Heart right ventricle (tissue), 16 donors: ENCODE measurements at regions not wholly inside any gene's neighbourhood (a gene's known extent, or its start where the extent isn't known, plus 50 kb on each side); places are given as distances from the start of the nearest gene placed in this dataset.

Experiments
- ATAC-seq, 8 donors: fragments of 200-7000 bp; cut with Tn5 transposase; one replicate each; pipeline ENCODE4 v1.9.1; 2020; ENCODE audit warnings: mild to moderate bottlenecking in 8 of 8, moderate library complexity in 8 of 8, moderate number of reproducible peaks in 1 of 8
- DNase-seq, 2 donors: peaks; one replicate each; pipeline ENCODE4 v3.0.0-alpha.2; 2020
- H3K27ac ChIP-seq, 10 donors: fragments of 200-600 bp; sonication (generic) in 2 of 10; one replicate each; pipeline versions ENCODE4 v1.5.0 to v1.8.0; 2020 to 2022; ENCODE audit warnings: mild to moderate bottlenecking in 3 of 10
- H3K27me3 ChIP-seq, 7 donors: fragments of 200-600 bp; one replicate each; pipeline ENCODE4 v1.8.0; 2021 to 2022; ENCODE audit warnings: mild to moderate bottlenecking in 2 of 7
- H3K36me3 ChIP-seq, 9 donors: fragments of 200-600 bp; sonication (generic) in 1 of 9; one replicate each; pipeline versions ENCODE4 v1.5.0 to v1.8.0; 2020 to 2022; ENCODE audit warnings: mild to moderate bottlenecking in 2 of 9
- H3K4me1 ChIP-seq, 9 donors: fragments of 200-600 bp; sonication (generic) in 1 of 9; one replicate each; pipeline versions ENCODE4 v1.5.0 to v1.8.0; 2020 to 2022; ENCODE audit warnings: mild to moderate bottlenecking in 4 of 9
- H3K4me3 ChIP-seq, 10 donors: fragments of 200-600 bp; sonication (generic) in 2 of 10; one replicate each; pipeline versions ENCODE4 v1.5.0 to v1.8.0; 2020 to 2022; ENCODE audit warnings: mild to moderate bottlenecking in 7 of 10, moderate library complexity in 2 of 10
- H3K9me3 ChIP-seq, 11 donors: fragments of 200-600 bp in 10 of 11; sonication (generic) in 2 of 11; one replicate each; pipeline versions ENCODE4 v1.5.0 to v1.8.0; 2013 to 2022; ENCODE audit warnings: mild to moderate bottlenecking in 2 of 11, control low read depth in 1 of 11, moderate library complexity in 1 of 11
- WGBS, 2 donors: extraction: QIAGEN DNeasy Blood & Tissue Kit; methylation state at CpG; one replicate each; pipeline ENCODE4 v1.1.7; 2013; ENCODE audit warnings: inconsistent platforms in 1 of 2; 5-methylcytosine and 5-hydroxymethylcytosine counted together
- intact Hi-C, 10 donors: fragments of 100-400 bp; cut with DNase I; formaldehyde crosslinking; loops; one replicate each; pipeline versions ENCODE4 v1.11.1 to v1.14.2; 2022
- TF ChIP-seq, protein P1 (sequence below), 9 donors: fragments of 200-600 bp; sonication (generic) in 2 of 9; IDR thresholded peaks; one replicate each; pipeline versions ENCODE4 v1.5.0 to v1.8.0; 2021 to 2022; ENCODE audit warnings: antibody characterized with exemption in 9 of 9, mild to moderate bottlenecking in 5 of 9, moderate library complexity in 1 of 9
- donor health status: Arrhythmogenic right ventricular cardiomyopathy.
- donor health status: ischemic (EF 13 %, LVEDD 7.1; RV severe dilation, severe dysfunction).
- donor health status: healthy with polysubstance abuse.
- donor health status: DM: no; HTN: yes; CAD: no.
- donor health status: DM: no; HTN: no; CAD: no.
- donor health status: ischemic (EF 25% LVEDD 6.9; RV normal size, moderate dysfunction).
- donor health status: ischemic (EF 25% LVEDD 5.7; RV mildly dilated, moderate dysfunction).
- donor health status: healthy.
- donor health status: DM: yes; HTN: yes; CAD: no.
- donor health status: Ischemic cardiomyopathy.
- donor health status: ischemic (EF 35%, LVEDD 5.7; RV mildly dilated, moderate dysfunction).
- donor health status: nonischemic (EF 11% LVEDD 7.7; RV severe dilation, severe dysfunction).
- donor health status: DM: yes; HTN: yes; CAD: no.
- donor health status: PGD.
- donor health status: ischemic (EF 29% LVEDD 5.4; RV normal size, mild dysfunction).
- donor health status: nonischemic (EF 23%, LVEDD 6.1; RV moderate dilation, normal function).

GRCh38 chr16:76900285-76901263 lies 290.4 kb upstream of the MON1B start:
- TF ChIP-seq, protein P1, sequence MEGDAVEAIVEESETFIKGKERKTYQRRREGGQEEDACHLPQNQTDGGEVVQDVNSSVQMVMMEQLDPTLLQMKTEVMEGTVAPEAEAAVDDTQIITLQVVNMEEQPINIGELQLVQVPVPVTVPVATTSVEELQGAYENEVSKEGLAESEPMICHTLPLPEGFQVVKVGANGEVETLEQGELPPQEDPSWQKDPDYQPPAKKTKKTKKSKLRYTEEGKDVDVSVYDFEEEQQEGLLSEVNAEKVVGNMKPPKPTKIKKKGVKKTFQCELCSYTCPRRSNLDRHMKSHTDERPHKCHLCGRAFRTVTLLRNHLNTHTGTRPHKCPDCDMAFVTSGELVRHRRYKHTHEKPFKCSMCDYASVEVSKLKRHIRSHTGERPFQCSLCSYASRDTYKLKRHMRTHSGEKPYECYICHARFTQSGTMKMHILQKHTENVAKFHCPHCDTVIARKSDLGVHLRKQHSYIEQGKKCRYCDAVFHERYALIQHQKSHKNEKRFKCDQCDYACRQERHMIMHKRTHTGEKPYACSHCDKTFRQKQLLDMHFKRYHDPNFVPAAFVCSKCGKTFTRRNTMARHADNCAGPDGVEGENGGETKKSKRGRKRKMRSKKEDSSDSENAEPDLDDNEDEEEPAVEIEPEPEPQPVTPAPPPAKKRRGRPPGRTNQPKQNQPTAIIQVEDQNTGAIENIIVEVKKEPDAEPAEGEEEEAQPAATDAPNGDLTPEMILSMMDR (IDR thresholded peaks at IDR 0.05): no peak
- H3K4me1 ChIP-seq: no peaks in the 10 kb centered on the region
- no peaks in the 10 kb centered on the region for H3K9me3 ChIP-seq
- no peak overlapping the region for H3K27ac ChIP-seq
- no peaks in the 10 kb centered on the region for H3K27me3 ChIP-seq
- WGBS, 2 donors: 73 to 75% methylated on average over 6 of the region's 6 CpGs
- no peaks in the 10 kb centered on the region for H3K36me3 ChIP-seq
- intact Hi-C loops: no loop called here
- no peak overlapping the region for H3K4me3 ChIP-seq
- DNase-seq (no peak), ATAC-seq (no peak)

- TF ChIP-seq, protein P1 (IDR thresholded peaks at IDR 0.05): no peak
- no peak for DNase-seq
- intact Hi-C loops: no loop called here
- H3K4me1 ChIP-seq: no peaks in the 10 kb centered on the region
- no peak for ATAC-seq
- 79 to 86% methylated on average over 2 of the region's 2 CpGs for WGBS, 2 donors
- H3K27ac ChIP-seq: no peak overlapping the region
- H3K4me3 ChIP-seq: no peak overlapping the region
- no peaks in the 10 kb centered on the region for H3K27me3 ChIP-seq
- no peaks in the 10 kb centered on the region for H3K36me3 ChIP-seq
- no peaks in the 10 kb centered on the region for H3K9me3 ChIP-seq
These were observed 284.4 kb upstream of the MON1B start for GRCh38 chr16:76906552-76906951.

- no peak overlapping the region for H3K4me3 ChIP-seq
- 91 to 93% methylated on average over 3 of the region's 3 CpGs for WGBS, 2 donors
- ATAC-seq: no peak
- no peak for DNase-seq
- no peak overlapping the region for H3K27ac ChIP-seq
- H3K4me1 ChIP-seq: no peaks in the 10 kb centered on the region
- H3K9me3 ChIP-seq: no peaks in the 10 kb centered on the region
- H3K27me3 ChIP-seq: no peaks in the 10 kb centered on the region
- H3K36me3 ChIP-seq: no peaks in the 10 kb centered on the region
- intact Hi-C loops: no loop called here
- TF ChIP-seq, protein P1 (IDR thresholded peaks at IDR 0.05): no peak
These were observed 280.1 kb upstream of the MON1B start for GRCh38 chr16:76910931-76911330.

DNA sequence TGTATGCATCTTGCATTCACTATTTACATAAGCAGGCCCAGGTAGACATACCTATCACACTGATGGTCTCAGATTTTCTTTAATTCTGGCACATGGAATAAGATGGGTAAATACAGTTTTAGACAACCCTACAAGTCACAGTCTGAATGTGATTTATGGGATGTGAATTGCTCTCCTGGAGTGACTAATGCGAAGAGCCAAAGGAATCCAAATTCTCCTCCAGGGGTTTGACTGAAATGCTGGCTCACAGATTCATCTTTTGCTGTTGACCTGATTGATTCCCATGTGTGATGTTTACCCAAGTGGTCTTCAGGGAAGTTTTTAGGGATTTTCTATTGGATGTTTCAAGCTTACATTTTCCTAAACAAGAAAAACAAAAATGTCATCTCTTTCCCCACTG lies 277.9 kb upstream of the MON1B start:
- intact Hi-C loops: no loop called here
- ATAC-seq (no peak), DNase-seq (no peak)
- H3K4me1 ChIP-seq: no peaks in the 10 kb centered on the region
- WGBS, 2 donors: 94 to 96% methylated on average over 1 of the region's 1 CpG
- no peaks in the 10 kb centered on the region for H3K36me3 ChIP-seq
- no peaks in the 10 kb centered on the region for H3K27me3 ChIP-seq
- H3K27ac ChIP-seq: no peak overlapping the region
- H3K9me3 ChIP-seq: no peaks in the 10 kb centered on the region
- no peak overlapping the region for H3K4me3 ChIP-seq
- TF ChIP-seq, protein P1 (IDR thresholded peaks at IDR 0.05): no peak
